Endothelial cell of umbilical vein (primary cell): ENCODE measurements at regions not wholly inside any gene's neighbourhood (a gene's known extent, or its start where the extent isn't known, plus 50 kb on each side); places are given as distances from the start of the nearest gene placed in this dataset.

Source experiments
- CTCF ChIP-seq, 2 donors: IDR thresholded peaks; 1 replicate in 1 of 2; 2 replicates in 1 of 2; pipeline ENCODE4 v1.5.1; 2011; ENCODE audit warnings: low read length in 2 of 2, mild to moderate bottlenecking in 2 of 2, moderate library complexity in 2 of 2, control low read depth in 1 of 2, inconsistent platforms in 1 of 2, low read depth in 1 of 2; ENCODE audit not compliant: insufficient read depth in 1 of 2; ENCODE audit errors: extremely low read depth in 1 of 2
- EZH2 ChIP-seq: IDR thresholded peaks from 2 replicates; pipeline ENCODE4 v1.6.1; 2012; ENCODE audit warnings: borderline replicate concordance, low read depth, mild to moderate bottlenecking, moderate library complexity, low read length, inconsistent platforms; ENCODE audit not compliant: severe bottlenecking
- FOS ChIP-seq: IDR thresholded peaks from 2 replicates; pipeline ENCODE4 v1.6.1; 2011; ENCODE audit warnings: mild to moderate bottlenecking, low read length, moderate library complexity, borderline replicate concordance; ENCODE audit not compliant: insufficient read depth
- GATA2 ChIP-seq: IDR thresholded peaks from 2 replicates; pipeline ENCODE4 v1.7.0; 2011; ENCODE audit warnings: low read depth, mild to moderate bottlenecking, moderate library complexity, mixed read lengths, low read length; ENCODE audit not compliant: insufficient read length, insufficient read depth
- JUN ChIP-seq: IDR thresholded peaks from 2 replicates; pipeline ENCODE4 v1.6.1; 2011; ENCODE audit warnings: borderline replicate concordance, low read depth; ENCODE audit not compliant: insufficient read length, insufficient read depth
- MYC ChIP-seq: IDR thresholded peaks from one replicate; pipeline ENCODE4 v1.6.1; 2011; ENCODE audit warnings: mild to moderate bottlenecking, low read depth, low read length
- POLR2A ChIP-seq: IDR thresholded peaks from 2 replicates; pipeline ENCODE4 v1.6.1; 2012; ENCODE audit warnings: low read depth, mild to moderate bottlenecking, control low read depth, low read length
- POLR2AphosphoS5 ChIP-seq: IDR thresholded peaks from 2 replicates; pipeline ENCODE4 v1.6.1; 2012; ENCODE audit warnings: low read depth, mild to moderate bottlenecking, control low read depth, low read length, moderate library complexity; ENCODE audit not compliant: insufficient read depth
- TF ChIP-seq, protein P1 (sequence below): IDR thresholded peaks from 2 replicates; pipeline ENCODE4 v1.6.1; 2011; ENCODE audit not compliant: insufficient read depth, insufficient read length

DNA sequence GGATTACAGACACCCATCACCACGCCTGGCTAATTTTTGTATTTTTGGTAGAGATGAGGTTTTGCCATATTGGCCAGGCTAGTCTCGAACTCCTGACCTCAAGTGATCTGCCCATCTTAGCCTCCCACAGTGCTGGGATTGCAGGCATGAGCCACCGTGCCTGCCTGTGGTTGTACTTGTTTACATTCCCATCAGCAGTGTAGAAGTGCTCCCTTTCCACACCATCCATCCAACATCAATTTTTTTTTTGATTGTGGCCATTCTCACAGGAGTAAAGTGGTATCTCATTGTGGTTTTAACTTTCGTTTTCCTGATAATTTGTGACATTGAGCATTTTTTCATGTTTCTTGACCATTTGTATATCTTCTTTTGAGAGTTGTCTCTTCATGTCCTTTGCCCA, 1019.4 kb upstream of the SLC10A2 start:
- TF ChIP-seq POLR2A, result no peak
- no peak for TF ChIP-seq CTCF (IDR thresholded peaks at IDR 0.05; ENCODE audit: extremely low read depth in 1 of 2, insufficient read depth in 1 of 2, low read depth in 1 of 2, low read length in 2 of 2)
- no peak for TF ChIP-seq POLR2AphosphoS5
- TF ChIP-seq, protein P1, sequence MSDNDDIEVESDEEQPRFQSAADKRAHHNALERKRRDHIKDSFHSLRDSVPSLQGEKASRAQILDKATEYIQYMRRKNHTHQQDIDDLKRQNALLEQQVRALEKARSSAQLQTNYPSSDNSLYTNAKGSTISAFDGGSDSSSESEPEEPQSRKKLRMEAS, result no peak
- TF ChIP-seq MYC, result no peak
- no peak for TF ChIP-seq JUN
- no peak for TF ChIP-seq EZH2
- TF ChIP-seq GATA2, result no peak
- TF ChIP-seq FOS, result no peak
